Endothelial cell of umbilical vein (primary cell): ENCODE measurements at regions not wholly inside any gene's neighbourhood (a gene's known extent, or its start where the extent isn't known, plus 50 kb on each side); places are given as distances from the start of the nearest gene placed in this dataset.

ENCODE experiments used
- POLR2A ChIP-seq: IDR thresholded peaks from 2 replicates; pipeline ENCODE4 v1.6.1; 2012; ENCODE audit warnings: low read depth, mild to moderate bottlenecking, control low read depth, low read length
- POLR2AphosphoS5 ChIP-seq: IDR thresholded peaks from 2 replicates; pipeline ENCODE4 v1.6.1; 2012; ENCODE audit warnings: low read depth, mild to moderate bottlenecking, control low read depth, low read length, moderate library complexity; ENCODE audit not compliant: insufficient read depth
- TF ChIP-seq, protein P1 (sequence below), 2 donors: IDR thresholded peaks; 1 replicate in 1 of 2; 2 replicates in 1 of 2; pipeline ENCODE4 v1.5.1; 2011; ENCODE audit warnings: low read length in 2 of 2, mild to moderate bottlenecking in 2 of 2, moderate library complexity in 2 of 2, control low read depth in 1 of 2, inconsistent platforms in 1 of 2, low read depth in 1 of 2; ENCODE audit not compliant: insufficient read depth in 1 of 2; ENCODE audit errors: extremely low read depth in 1 of 2
- TF ChIP-seq, protein P2 (sequence below): IDR thresholded peaks from 2 replicates; pipeline ENCODE4 v1.6.1; 2011; ENCODE audit not compliant: insufficient read depth, insufficient read length

DNA sequence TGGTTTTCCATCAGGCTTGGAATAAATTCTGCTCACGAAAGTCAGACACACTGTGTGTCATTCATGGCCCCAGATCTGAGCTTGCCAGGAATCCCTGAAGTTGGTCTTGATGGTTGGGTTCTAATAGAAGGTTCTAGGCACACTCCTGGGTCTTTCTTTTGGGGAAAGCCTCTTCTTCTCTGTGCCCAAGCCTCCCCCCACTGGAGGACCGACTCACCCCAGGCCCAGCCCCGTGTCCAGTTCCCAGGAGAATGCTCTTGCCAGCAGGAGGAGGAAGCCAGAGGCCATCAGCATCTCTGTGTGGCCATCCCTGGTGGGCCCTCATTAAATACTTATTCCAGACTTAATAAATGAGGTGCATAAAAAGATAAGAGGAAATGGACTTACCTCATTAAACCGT lies 548.0 kb downstream of the TCERG1L start:
- TF ChIP-seq, protein P1, sequence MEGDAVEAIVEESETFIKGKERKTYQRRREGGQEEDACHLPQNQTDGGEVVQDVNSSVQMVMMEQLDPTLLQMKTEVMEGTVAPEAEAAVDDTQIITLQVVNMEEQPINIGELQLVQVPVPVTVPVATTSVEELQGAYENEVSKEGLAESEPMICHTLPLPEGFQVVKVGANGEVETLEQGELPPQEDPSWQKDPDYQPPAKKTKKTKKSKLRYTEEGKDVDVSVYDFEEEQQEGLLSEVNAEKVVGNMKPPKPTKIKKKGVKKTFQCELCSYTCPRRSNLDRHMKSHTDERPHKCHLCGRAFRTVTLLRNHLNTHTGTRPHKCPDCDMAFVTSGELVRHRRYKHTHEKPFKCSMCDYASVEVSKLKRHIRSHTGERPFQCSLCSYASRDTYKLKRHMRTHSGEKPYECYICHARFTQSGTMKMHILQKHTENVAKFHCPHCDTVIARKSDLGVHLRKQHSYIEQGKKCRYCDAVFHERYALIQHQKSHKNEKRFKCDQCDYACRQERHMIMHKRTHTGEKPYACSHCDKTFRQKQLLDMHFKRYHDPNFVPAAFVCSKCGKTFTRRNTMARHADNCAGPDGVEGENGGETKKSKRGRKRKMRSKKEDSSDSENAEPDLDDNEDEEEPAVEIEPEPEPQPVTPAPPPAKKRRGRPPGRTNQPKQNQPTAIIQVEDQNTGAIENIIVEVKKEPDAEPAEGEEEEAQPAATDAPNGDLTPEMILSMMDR (IDR thresholded peaks at IDR 0.05; ENCODE audit: extremely low read depth in 1 of 2, insufficient read depth in 1 of 2, low read depth in 1 of 2, low read length in 2 of 2) = no peak
- TF ChIP-seq POLR2A (no peak), POLR2AphosphoS5 (no peak)
- TF ChIP-seq, protein P2, sequence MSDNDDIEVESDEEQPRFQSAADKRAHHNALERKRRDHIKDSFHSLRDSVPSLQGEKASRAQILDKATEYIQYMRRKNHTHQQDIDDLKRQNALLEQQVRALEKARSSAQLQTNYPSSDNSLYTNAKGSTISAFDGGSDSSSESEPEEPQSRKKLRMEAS = no peak
